Cardiac fibroblast (primary cell): ENCODE measurements at regions not wholly inside any gene's neighbourhood (a gene's known extent, or its start where the extent isn't known, plus 50 kb on each side); places are given as distances from the start of the nearest gene placed in this dataset.

ENCODE experiments used
- DNase-seq, 2 donors: peaks; one replicate each; pipeline versions ENCODE4 v3.0.0 to v3.0.0-alpha.2; 2010; ENCODE audit warnings: low read depth in 2 of 2
- H3K4me3 ChIP-seq, 2 donors: replicated peaks in 1 of 2; 1 replicate in 1 of 2; 2 replicates in 1 of 2; pipeline ENCODE4 v1.5.1; 2011; ENCODE audit warnings: low read depth in 2 of 2, low read length in 2 of 2, mild to moderate bottlenecking in 2 of 2, moderate library complexity in 1 of 2
- TF ChIP-seq, protein P1 (sequence below): IDR thresholded peaks from one replicate; pipeline ENCODE4 v1.5.1; 2011; ENCODE audit warnings: low read depth, mild to moderate bottlenecking, low read length, inconsistent platforms

GRCh38 chr7:20513897-20514296, 101.6 kb upstream of the ABCB5 start:
- H3K4me3 ChIP-seq: no peak overlapping the region
- TF ChIP-seq, protein P1, sequence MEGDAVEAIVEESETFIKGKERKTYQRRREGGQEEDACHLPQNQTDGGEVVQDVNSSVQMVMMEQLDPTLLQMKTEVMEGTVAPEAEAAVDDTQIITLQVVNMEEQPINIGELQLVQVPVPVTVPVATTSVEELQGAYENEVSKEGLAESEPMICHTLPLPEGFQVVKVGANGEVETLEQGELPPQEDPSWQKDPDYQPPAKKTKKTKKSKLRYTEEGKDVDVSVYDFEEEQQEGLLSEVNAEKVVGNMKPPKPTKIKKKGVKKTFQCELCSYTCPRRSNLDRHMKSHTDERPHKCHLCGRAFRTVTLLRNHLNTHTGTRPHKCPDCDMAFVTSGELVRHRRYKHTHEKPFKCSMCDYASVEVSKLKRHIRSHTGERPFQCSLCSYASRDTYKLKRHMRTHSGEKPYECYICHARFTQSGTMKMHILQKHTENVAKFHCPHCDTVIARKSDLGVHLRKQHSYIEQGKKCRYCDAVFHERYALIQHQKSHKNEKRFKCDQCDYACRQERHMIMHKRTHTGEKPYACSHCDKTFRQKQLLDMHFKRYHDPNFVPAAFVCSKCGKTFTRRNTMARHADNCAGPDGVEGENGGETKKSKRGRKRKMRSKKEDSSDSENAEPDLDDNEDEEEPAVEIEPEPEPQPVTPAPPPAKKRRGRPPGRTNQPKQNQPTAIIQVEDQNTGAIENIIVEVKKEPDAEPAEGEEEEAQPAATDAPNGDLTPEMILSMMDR: no peak
- no peak for DNase-seq

- TF ChIP-seq, protein P1: no peak
- DNase-seq: peak; percentile 39 to 64
- H3K4me3 ChIP-seq: no peak overlapping the region
Measured at GRCh38 chr7:20514364-20514763, 101.1 kb upstream of the ABCB5 start.

GRCh38 chr7:20519645-20520044, 95.8 kb upstream of the ABCB5 start:
- TF ChIP-seq, protein P1: no peak
- DNase-seq: no peak
- no peak overlapping the region for H3K4me3 ChIP-seq

- TF ChIP-seq, protein P1: no peak
- DNase-seq: no peak
- no peak overlapping the region for H3K4me3 ChIP-seq
Measured at GRCh38 chr7:20520530-20520929, 94.9 kb upstream of the ABCB5 start.

GRCh38 chr7:20521243-20521642, 94.2 kb upstream of the ABCB5 start:
- TF ChIP-seq, protein P1: no peak
- no peak for DNase-seq
- no peak overlapping the region for H3K4me3 ChIP-seq

DNA sequence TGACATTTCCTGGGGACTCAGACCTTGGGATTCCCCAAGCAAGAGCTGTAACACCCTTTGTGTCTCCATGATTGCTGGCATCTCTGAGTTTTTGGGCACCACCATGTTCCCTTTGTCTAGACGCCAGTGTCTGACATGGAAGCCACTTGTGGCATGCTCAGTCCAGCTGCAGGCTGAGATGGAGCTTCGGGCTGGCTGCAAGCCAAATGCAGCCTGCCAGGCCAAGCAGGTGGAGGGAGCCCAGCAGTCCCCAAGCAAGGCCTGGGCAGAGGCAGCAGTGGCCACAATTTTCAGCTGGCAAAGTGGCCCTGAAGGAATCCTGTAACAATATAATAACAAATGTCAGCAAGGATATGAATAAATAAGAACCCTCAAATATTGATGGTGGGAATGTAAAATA, 86.2 kb upstream of the ABCB5 start:
- TF ChIP-seq, protein P1: no peak
- H3K4me3 ChIP-seq: no peak overlapping the region

DNA sequence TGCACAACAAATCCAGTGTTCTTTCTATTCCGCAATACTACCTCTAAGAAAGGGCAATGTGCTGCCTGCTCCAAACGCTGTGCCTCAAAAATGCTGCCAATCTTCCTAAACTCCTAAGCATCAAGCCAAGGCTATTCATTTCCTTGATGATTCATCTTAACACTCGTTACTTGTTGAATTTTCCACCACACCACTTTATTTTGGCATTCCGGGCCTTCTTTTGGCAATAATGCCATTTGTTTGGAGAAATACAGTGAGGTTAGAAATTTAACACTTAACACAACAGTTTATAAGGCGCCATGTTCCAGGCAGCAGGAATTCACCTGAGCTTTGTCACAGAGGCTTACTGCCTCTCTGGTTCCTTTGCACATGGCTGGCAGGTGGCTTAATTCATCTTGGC, 82.6 kb upstream of the ABCB5 start:
- DNase-seq: peak; percentile 6 to 21
- H3K4me3 ChIP-seq: no peak overlapping the region
- TF ChIP-seq, protein P1: no peak

More for the DNA sequence above, 86.2 kb upstream of the ABCB5 start:
- no peak for DNase-seq
